ENCODE measurements at regions not wholly inside any gene's neighbourhood (a gene's known extent, or its start where the extent isn't known, plus 50 kb on each side); places are given as distances from the start of the nearest gene placed in this dataset.
A peak's percentile ranks its signal among the peaks of the same experiment; 100 is the strongest.

GRCh38 chr15:39250460-39251186 lies 330.3 kb upstream of the THBS1 start:
- Mint-ChIP-seq H3K36me3 (ENCODE audit: low read depth, unreplicated experiment) (no peaks in the 10 kb centered on the region), H3K27ac (ENCODE audit: unreplicated experiment) (no peak overlapping the region), H3K4me1 (ENCODE audit: low read depth, unreplicated experiment) (peaks cover 31% of the 10 kb centered on the region), H3K4me3 (ENCODE audit: unreplicated experiment) (no peak overlapping the region), H3K9me3 (ENCODE audit: unreplicated experiment) (no peaks in the 10 kb centered on the region), H3K27me3 (ENCODE audit: low read depth, unreplicated experiment) (no peaks in the 10 kb centered on the region)
- Histone ChIP-seq H4K20me1 (ENCODE audit: insufficient read depth, low read length) (no peaks in the 10 kb centered on the region), H2AFZ (ENCODE audit: low read depth, low read length) (no peak overlapping the region), H3K9ac (ENCODE audit: low read length) (no peak overlapping the region), H3K27me3 (ENCODE audit: insufficient read depth, low read length) (no peaks in the 10 kb centered on the region), H3K4me1 (ENCODE audit: insufficient read depth, low read length) (peaks cover 26% of the 10 kb centered on the region), H3K79me2 (ENCODE audit: insufficient read depth, low read length) (no peaks in the 10 kb centered on the region), H3K9me3 (ENCODE audit: insufficient read depth, low read depth, low read length) (no peaks in the 10 kb centered on the region), H3K27ac (ENCODE audit: low read depth, low read length) (peak overlapping the region; percentile 67), H3K4me3 (ENCODE audit: insufficient read depth, low read depth, low read length) (no peak overlapping the region), H3K36me3 (ENCODE audit: insufficient read depth, low read length) (no peaks in the 10 kb centered on the region), H3K4me2 (ENCODE audit: low read length) (no peak overlapping the region)
- FAIRE-seq (peak; percentile 5), DNase-seq (ENCODE audit: low read depth) (no peak)
- TF ChIP-seq EZH2 (IDR thresholded peaks at IDR 0.05; ENCODE audit: insufficient read depth, low read length) (no peak), CTCF (IDR thresholded peaks at IDR 0.05; ENCODE audit: insufficient read depth, low read depth, low read length) (no peak)

- Mint-ChIP-seq H3K27ac (ENCODE audit: unreplicated experiment) (peak overlapping the region; percentile 47), H3K4me3 (ENCODE audit: unreplicated experiment) (no peak overlapping the region), H3K27me3 (ENCODE audit: low read depth, unreplicated experiment) (no peaks in the 10 kb centered on the region), H3K36me3 (ENCODE audit: low read depth, unreplicated experiment) (no peaks in the 10 kb centered on the region), H3K9me3 (ENCODE audit: unreplicated experiment) (no peaks in the 10 kb centered on the region), H3K4me1 (ENCODE audit: low read depth, unreplicated experiment) (peaks cover 27% of the 10 kb centered on the region)
- H2AFZ ChIP-seq (ENCODE audit: low read depth, low read length): no peak overlapping the region
- H3K9ac ChIP-seq (ENCODE audit: low read length): peak overlapping the region; percentile 5
- peaks cover 26% of the 10 kb centered on the region for H3K4me1 ChIP-seq (ENCODE audit: insufficient read depth, low read length)
- no peaks in the 10 kb centered on the region for H3K79me2 ChIP-seq (ENCODE audit: insufficient read depth, low read length)
- H3K4me2 ChIP-seq (ENCODE audit: low read length): peak overlapping the region; percentile 35
- TF ChIP-seq EZH2 (IDR thresholded peaks at IDR 0.05; ENCODE audit: insufficient read depth, low read length) (no peak), CTCF (IDR thresholded peaks at IDR 0.05; ENCODE audit: insufficient read depth, low read depth, low read length) (no peak)
- H3K36me3 ChIP-seq (ENCODE audit: insufficient read depth, low read length): no peaks in the 10 kb centered on the region
- no peak overlapping the region for H3K4me3 ChIP-seq (ENCODE audit: insufficient read depth, low read depth, low read length)
- FAIRE-seq (peak; percentile 77), DNase-seq (ENCODE audit: low read depth) (peak; percentile 72)
- H3K27me3 ChIP-seq (ENCODE audit: insufficient read depth, low read length): no peaks in the 10 kb centered on the region
- H4K20me1 ChIP-seq (ENCODE audit: insufficient read depth, low read length): no peaks in the 10 kb centered on the region
- H3K27ac ChIP-seq (ENCODE audit: low read depth, low read length): peak overlapping the region; percentile 67
- H3K9me3 ChIP-seq (ENCODE audit: insufficient read depth, low read depth, low read length): no peaks in the 10 kb centered on the region
Measured at GRCh38 chr15:39251413-39252133, 329.3 kb upstream of the THBS1 start.

- Mint-ChIP-seq H3K36me3 (ENCODE audit: low read depth, unreplicated experiment) (no peaks in the 10 kb centered on the region), H3K27me3 (ENCODE audit: low read depth, unreplicated experiment) (no peaks in the 10 kb centered on the region), H3K27ac (ENCODE audit: unreplicated experiment) (no peak overlapping the region), H3K4me3 (ENCODE audit: unreplicated experiment) (no peak overlapping the region), H3K9me3 (ENCODE audit: unreplicated experiment) (no peaks in the 10 kb centered on the region), H3K4me1 (ENCODE audit: low read depth, unreplicated experiment) (peaks cover 27% of the 10 kb centered on the region)
- Histone ChIP-seq H3K4me1 (ENCODE audit: insufficient read depth, low read length) (peaks cover 26% of the 10 kb centered on the region), H3K79me2 (ENCODE audit: insufficient read depth, low read length) (no peaks in the 10 kb centered on the region), H2AFZ (ENCODE audit: low read depth, low read length) (no peak overlapping the region), H4K20me1 (ENCODE audit: insufficient read depth, low read length) (no peaks in the 10 kb centered on the region), H3K27me3 (ENCODE audit: insufficient read depth, low read length) (no peaks in the 10 kb centered on the region), H3K4me3 (ENCODE audit: insufficient read depth, low read depth, low read length) (no peak overlapping the region), H3K4me2 (ENCODE audit: low read length) (peak overlapping the region; percentile 35), H3K36me3 (ENCODE audit: insufficient read depth, low read length) (no peaks in the 10 kb centered on the region), H3K27ac (ENCODE audit: low read depth, low read length) (peak overlapping the region; percentile 67), H3K9me3 (ENCODE audit: insufficient read depth, low read depth, low read length) (no peaks in the 10 kb centered on the region), H3K9ac (ENCODE audit: low read length) (peak overlapping the region; percentile 5)
- DNase-seq (ENCODE audit: low read depth) (no peak), FAIRE-seq (no peak)
- TF ChIP-seq EZH2 (IDR thresholded peaks at IDR 0.05; ENCODE audit: insufficient read depth, low read length) (no peak), CTCF (IDR thresholded peaks at IDR 0.05; ENCODE audit: insufficient read depth, low read depth, low read length) (no peak)
Measured at GRCh38 chr15:39252134-39252470, 328.8 kb upstream of the THBS1 start.
